Neural cell (in vitro differentiated cells): ENCODE measurements at regions not wholly inside any gene's neighbourhood (a gene's known extent, or its start where the extent isn't known, plus 50 kb on each side); places are given as distances from the start of the nearest gene placed in this dataset.

Source experiments
- EP300 ChIP-seq: fragments of 450-650 bp; conservative IDR thresholded peaks from 2 replicates; pipeline ENCODE4 v1.6.1; 2014; ENCODE audit warnings: antibody characterized with exemption, mild to moderate bottlenecking, moderate library complexity; ENCODE audit not compliant: poor library complexity, severe bottlenecking
- EZH2 ChIP-seq: fragments of 200-600, 300-800 bp; shearing (Covaris generic), sonication (generic); IDR thresholded peaks from 2 replicates; pipeline ENCODE4 v1.6.1; 2014; ENCODE audit warnings: antibody characterized with exemption, low read length, borderline replicate concordance, mild to moderate bottlenecking; ENCODE audit not compliant: insufficient read depth, poor library complexity, severe bottlenecking
- POLR2AphosphoS5 ChIP-seq: IDR thresholded peaks from 2 replicates; pipeline ENCODE4 v1.6.1; 2012
- RAD21 ChIP-seq: fragments of 450-650 bp; conservative IDR thresholded peaks from 2 replicates; pipeline ENCODE4 v1.6.1; 2014; ENCODE audit warnings: antibody characterized with exemption, mild to moderate bottlenecking, moderate library complexity
- TAF1 ChIP-seq: IDR thresholded peaks from 2 replicates; pipeline ENCODE4 v1.6.1; 2012; ENCODE audit warnings: low read depth
- TF ChIP-seq, protein P1 (sequence below): fragments of 450-650 bp; IDR thresholded peaks from 2 replicates; pipeline ENCODE4 v1.5.1; 2014; ENCODE audit warnings: antibody characterized with exemption, mild to moderate bottlenecking, moderate library complexity; ENCODE audit not compliant: poor library complexity, severe bottlenecking

GRCh38 chr13:74299721-74300120 is 165.5 kb upstream of the KLF12 start:
- TF ChIP-seq POLR2AphosphoS5 (no peak), EZH2 (no peak), EP300 (no peak), RAD21 (no peak), TAF1 (no peak)
- TF ChIP-seq, protein P1, sequence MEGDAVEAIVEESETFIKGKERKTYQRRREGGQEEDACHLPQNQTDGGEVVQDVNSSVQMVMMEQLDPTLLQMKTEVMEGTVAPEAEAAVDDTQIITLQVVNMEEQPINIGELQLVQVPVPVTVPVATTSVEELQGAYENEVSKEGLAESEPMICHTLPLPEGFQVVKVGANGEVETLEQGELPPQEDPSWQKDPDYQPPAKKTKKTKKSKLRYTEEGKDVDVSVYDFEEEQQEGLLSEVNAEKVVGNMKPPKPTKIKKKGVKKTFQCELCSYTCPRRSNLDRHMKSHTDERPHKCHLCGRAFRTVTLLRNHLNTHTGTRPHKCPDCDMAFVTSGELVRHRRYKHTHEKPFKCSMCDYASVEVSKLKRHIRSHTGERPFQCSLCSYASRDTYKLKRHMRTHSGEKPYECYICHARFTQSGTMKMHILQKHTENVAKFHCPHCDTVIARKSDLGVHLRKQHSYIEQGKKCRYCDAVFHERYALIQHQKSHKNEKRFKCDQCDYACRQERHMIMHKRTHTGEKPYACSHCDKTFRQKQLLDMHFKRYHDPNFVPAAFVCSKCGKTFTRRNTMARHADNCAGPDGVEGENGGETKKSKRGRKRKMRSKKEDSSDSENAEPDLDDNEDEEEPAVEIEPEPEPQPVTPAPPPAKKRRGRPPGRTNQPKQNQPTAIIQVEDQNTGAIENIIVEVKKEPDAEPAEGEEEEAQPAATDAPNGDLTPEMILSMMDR, result no peak
